DOHH2 (cell line): ENCODE measurements at regions not wholly inside any gene's neighbourhood (a gene's known extent, or its start where the extent isn't known, plus 50 kb on each side); places are given as distances from the start of the nearest gene placed in this dataset.

ENCODE experiments used
- H3F3A ChIP-seq: fragments of 200-600 bp; sonication (generic), shearing (Covaris generic); 2 replicates; pipeline ENCODE4 v1.6.0; 2016; ENCODE audit warnings: antibody characterized with exemption, mild to moderate bottlenecking; ENCODE audit not compliant: control insufficient read depth, insufficient read depth
- H3K27ac ChIP-seq: fragments of 200-600 bp; sonication (generic); 2 replicates; pipeline ENCODE4 v1.5.1; 2014; ENCODE audit warnings: low read depth, mild to moderate bottlenecking, low read length, moderate library complexity
- H3K27me3 ChIP-seq: fragments of 200-600 bp; sonication (generic); 2 replicates; pipeline ENCODE4 v1.6.1; 2014; ENCODE audit warnings: mild to moderate bottlenecking, low read length, mixed read lengths; ENCODE audit not compliant: control insufficient read depth
- H3K36me3 ChIP-seq: fragments of 200-600 bp; sonication (generic); 2 replicates; pipeline ENCODE4 v1.6.1; 2014; ENCODE audit warnings: mild to moderate bottlenecking, low read length, moderate library complexity, mixed read lengths; ENCODE audit not compliant: control insufficient read depth
- H3K4me1 ChIP-seq: fragments of 200-600 bp; sonication (generic); 2 replicates; pipeline ENCODE4 v1.6.1; 2014; ENCODE audit warnings: mild to moderate bottlenecking, low read length, mixed read lengths; ENCODE audit not compliant: control insufficient read depth
- H3K4me2 ChIP-seq: fragments of 200-600 bp; sonication (generic); 2 replicates; pipeline ENCODE4 v1.6.0; 2014; ENCODE audit warnings: mild to moderate bottlenecking, low read length, moderate library complexity
- H3K4me3 ChIP-seq: fragments of 200-600 bp; sonication (generic); 2 replicates; pipeline ENCODE4 v1.5.1; 2014; ENCODE audit warnings: mild to moderate bottlenecking, low read length, mixed read lengths
- H3K79me2 ChIP-seq: fragments of 200-600 bp; sonication (generic); 2 replicates; pipeline ENCODE4 v1.6.1; 2014; ENCODE audit warnings: mild to moderate bottlenecking, low read length, mixed read lengths; ENCODE audit not compliant: control insufficient read depth
- H3K9me2 ChIP-seq: fragments of 200-600 bp; sonication (generic); replicated peaks from 2 replicates; pipeline ENCODE4 v1.6.1; 2014; ENCODE audit warnings: mild to moderate bottlenecking, low read length, mixed read lengths; ENCODE audit not compliant: control insufficient read depth
- H3K9me3 ChIP-seq: fragments of 200-600 bp; sonication (generic); 2 replicates; pipeline ENCODE4 v1.6.1; 2014; ENCODE audit warnings: antibody characterized with exemption, low read length, mixed read lengths; ENCODE audit not compliant: control insufficient read depth, insufficient read depth
- H4K20me1 ChIP-seq: fragments of 200-600 bp; sonication (generic); 2 replicates; pipeline ENCODE4 v1.6.0; 2014; ENCODE audit warnings: low read depth, mild to moderate bottlenecking, antibody characterized with exemption, low read length, moderate library complexity; ENCODE audit not compliant: control insufficient read depth, insufficient read depth
- EZH2phosphoT487 ChIP-seq: fragments of 200-600 bp; sonication (generic); IDR thresholded peaks from 2 replicates; pipeline ENCODE4 v1.6.1; 2017; ENCODE audit warnings: borderline replicate concordance, mild to moderate bottlenecking, antibody characterized with exemption, low read length, moderate library complexity, mixed read lengths
- TF ChIP-seq, protein P1 (sequence below): fragments of 200-600 bp; sonication (generic); IDR thresholded peaks from one replicate; pipeline ENCODE4 v1.5.1; 2014; ENCODE audit warnings: antibody characterized with exemption, mild to moderate bottlenecking, low read depth, low read length; ENCODE audit not compliant: poor library complexity, severe bottlenecking

DNA sequence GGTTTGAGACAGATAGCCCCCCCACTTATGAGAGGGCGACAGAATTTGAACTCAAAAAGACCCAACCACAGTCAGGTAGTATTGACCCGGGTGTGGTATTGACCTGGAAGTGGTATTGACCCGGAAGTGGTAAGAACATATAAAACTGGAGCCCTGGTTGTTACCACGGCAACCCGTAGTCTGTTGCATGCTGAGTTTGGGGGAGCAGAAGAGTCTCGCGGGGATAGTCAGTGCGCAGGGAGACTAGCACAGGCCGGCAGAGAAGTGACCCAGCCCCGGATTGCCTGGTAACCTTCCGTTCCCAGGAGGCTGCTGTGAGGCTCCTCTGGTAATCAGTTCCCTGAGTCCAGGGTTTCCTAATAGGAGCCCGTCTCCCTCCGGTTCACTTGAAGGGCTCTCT lies 96.2 kb downstream of the SNX5 start:
- peak overlapping the region; percentile 10; the same call in 1 of the 2 replicates for H3K4me2 ChIP-seq
- H3K36me3 ChIP-seq, result no peaks in the 10 kb centered on the region
- H3K27ac ChIP-seq, result no peak overlapping the region
- no peaks in the 10 kb centered on the region for H3K79me2 ChIP-seq
- H3K9me2 ChIP-seq, result no peaks in the 10 kb centered on the region
- H3K9me3 ChIP-seq, result no peaks in the 10 kb centered on the region
- TF ChIP-seq, protein P1, sequence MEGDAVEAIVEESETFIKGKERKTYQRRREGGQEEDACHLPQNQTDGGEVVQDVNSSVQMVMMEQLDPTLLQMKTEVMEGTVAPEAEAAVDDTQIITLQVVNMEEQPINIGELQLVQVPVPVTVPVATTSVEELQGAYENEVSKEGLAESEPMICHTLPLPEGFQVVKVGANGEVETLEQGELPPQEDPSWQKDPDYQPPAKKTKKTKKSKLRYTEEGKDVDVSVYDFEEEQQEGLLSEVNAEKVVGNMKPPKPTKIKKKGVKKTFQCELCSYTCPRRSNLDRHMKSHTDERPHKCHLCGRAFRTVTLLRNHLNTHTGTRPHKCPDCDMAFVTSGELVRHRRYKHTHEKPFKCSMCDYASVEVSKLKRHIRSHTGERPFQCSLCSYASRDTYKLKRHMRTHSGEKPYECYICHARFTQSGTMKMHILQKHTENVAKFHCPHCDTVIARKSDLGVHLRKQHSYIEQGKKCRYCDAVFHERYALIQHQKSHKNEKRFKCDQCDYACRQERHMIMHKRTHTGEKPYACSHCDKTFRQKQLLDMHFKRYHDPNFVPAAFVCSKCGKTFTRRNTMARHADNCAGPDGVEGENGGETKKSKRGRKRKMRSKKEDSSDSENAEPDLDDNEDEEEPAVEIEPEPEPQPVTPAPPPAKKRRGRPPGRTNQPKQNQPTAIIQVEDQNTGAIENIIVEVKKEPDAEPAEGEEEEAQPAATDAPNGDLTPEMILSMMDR, result no peak
- no peak for TF ChIP-seq EZH2phosphoT487
- no peaks in the 10 kb centered on the region for H3F3A ChIP-seq
- no peaks in the 10 kb centered on the region for H4K20me1 ChIP-seq
- H3K4me3 ChIP-seq, result no peak overlapping the region
- H3K4me1 ChIP-seq, result peaks cover 28% of the 10 kb centered on the region
- peaks cover 16% of the 10 kb centered on the region for H3K27me3 ChIP-seq

DNA sequence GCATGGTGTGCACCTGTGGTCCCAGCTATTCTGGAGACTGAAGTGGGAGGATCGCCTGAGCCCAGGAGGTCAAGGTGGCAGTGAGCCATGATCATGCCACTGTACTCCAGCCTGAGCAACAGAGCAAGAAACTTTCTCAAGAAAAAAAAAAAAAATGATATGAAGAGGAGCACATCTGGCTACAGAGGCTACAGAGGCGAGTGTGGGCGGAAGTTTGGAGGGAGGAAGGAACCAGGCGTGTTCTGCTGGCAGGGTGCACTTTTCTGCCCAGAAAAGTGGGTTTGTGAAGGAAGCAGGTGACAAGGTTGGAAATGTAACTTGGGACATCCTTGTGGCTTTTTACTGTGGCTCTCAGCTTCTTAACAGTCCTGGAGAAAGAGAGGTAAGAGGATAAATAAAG lies 96.7 kb downstream of the SNX5 start:
- peaks cover 17% of the 10 kb centered on the region for H3K27me3 ChIP-seq
- no peaks in the 10 kb centered on the region for H4K20me1 ChIP-seq
- H3K4me1 ChIP-seq, result peaks cover 31% of the 10 kb centered on the region
- no peaks in the 10 kb centered on the region for H3K36me3 ChIP-seq
- no peaks in the 10 kb centered on the region for H3K9me3 ChIP-seq
- no peak overlapping the region for H3K4me3 ChIP-seq
- H3K27ac ChIP-seq, result no peak overlapping the region
- H3K4me2 ChIP-seq, result peak overlapping the region; percentile 10; the same call in 1 of the 2 replicates
- TF ChIP-seq EZH2phosphoT487, result no peak
- TF ChIP-seq, protein P1, result no peak
- no peaks in the 10 kb centered on the region for H3F3A ChIP-seq
- H3K79me2 ChIP-seq, result no peaks in the 10 kb centered on the region
- H3K9me2 ChIP-seq, result no peaks in the 10 kb centered on the region

DNA sequence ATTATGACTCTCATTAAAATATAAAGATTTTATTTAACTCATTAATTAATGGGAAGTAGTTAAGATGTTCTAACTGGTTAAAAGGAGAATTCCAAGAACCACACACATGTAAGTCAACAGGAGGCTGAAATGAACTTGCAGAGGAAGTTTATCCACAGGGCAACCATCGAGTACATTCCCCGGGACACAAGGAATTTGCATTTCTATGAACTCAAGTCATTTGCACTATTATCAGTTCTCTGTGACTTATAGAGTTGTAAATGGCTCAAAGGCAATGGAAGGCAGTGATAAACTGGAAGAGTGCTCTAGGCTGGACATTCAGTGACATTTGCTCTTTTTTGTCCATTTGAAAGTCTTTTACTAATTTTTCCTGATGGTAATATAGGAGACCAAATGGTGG lies 97.4 kb downstream of the SNX5 start:
- Histone ChIP-seq H3K4me1 (peaks cover 30% of the 10 kb centered on the region), H3K9me3 (no peaks in the 10 kb centered on the region), H3K4me3 (no peak overlapping the region), H3K27me3 (peaks cover 17% of the 10 kb centered on the region), H3F3A (no peaks in the 10 kb centered on the region), H3K27ac (no peak overlapping the region), H3K36me3 (no peaks in the 10 kb centered on the region), H3K79me2 (no peaks in the 10 kb centered on the region), H3K4me2 (no peak overlapping the region), H4K20me1 (no peaks in the 10 kb centered on the region), H3K9me2 (no peaks in the 10 kb centered on the region)
- TF ChIP-seq, protein P1, result no peak
- no peak for TF ChIP-seq EZH2phosphoT487
